HG02981 (cell line): ENCODE measurements at regions not wholly inside any gene's neighbourhood (a gene's known extent, or its start where the extent isn't known, plus 50 kb on each side); places are given as distances from the start of the nearest gene placed in this dataset.
"Not testable (repeated sequence)": the region's sequence is repeated elsewhere in the genome, so short reads cannot be mapped to it uniquely, and the experiment has no call there.

Experiments used
- ATAC-seq: cut with Tn5 transposase; IDR thresholded peaks from one replicate; pipeline ENCODE4 v1.9.1; 2021; ENCODE audit warnings: mild to moderate bottlenecking, moderate library complexity; ENCODE audit not compliant: unreplicated experiment

DNA sequence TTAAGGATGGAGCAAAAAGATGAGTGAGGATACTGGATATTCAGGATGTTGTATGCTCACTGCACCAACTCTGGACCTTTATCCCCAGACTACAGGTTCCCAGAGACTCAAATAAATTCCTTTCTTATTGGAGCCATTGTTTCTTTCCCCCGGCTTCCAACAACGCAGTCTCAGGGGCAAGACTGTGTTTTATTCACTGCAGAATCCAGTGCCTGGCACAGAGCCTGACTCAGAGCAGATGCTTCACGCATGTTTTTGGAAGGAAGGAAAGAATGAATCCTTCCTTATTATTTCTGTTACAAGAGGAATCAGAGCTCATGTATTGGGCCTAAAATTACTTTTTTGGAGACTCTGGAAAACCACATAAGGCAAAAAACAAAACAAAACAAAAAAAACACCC, 96.0 kb upstream of the VGLL4 start:
- ATAC-seq: no peak

DNA sequence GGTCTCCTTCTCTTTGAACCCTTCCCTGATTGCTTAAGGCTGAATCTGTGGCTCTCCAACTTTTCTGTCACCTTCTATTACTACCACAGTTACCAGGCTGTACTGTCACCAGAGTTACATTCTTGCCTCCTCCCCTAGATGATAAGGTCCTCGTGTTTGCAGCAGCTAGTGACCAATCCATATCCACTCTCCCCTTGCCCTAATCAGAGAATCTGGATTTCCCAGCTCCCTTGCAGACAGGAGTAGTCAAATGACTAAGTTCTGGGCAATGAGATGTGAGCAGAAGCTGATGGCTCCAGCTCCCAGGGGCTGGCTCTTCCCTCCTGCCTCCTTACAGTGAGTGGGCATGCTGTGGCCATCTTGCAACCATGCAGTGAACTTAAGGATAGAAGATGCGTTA, 95.4 kb upstream of the VGLL4 start:
- no peak for ATAC-seq

DNA sequence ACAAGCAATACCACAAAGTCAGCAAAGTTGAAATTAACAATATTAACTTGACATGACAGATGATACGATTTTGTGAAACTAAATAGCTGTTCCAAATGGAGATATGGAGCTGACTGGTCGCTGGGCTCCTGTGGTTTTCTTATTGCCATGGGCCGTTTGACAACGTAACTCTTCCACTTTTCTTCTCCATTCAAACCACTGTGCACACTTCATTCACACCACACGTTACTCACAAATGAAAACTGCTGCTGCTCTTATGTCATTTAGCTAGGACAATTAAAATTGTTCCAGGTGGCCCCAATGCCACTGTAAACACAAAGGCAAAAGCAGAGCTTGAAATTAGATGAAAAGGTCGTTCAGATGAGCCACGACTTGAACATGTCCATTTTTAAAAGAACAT, 94.0 kb upstream of the VGLL4 start:
- ATAC-seq: no peak

DNA sequence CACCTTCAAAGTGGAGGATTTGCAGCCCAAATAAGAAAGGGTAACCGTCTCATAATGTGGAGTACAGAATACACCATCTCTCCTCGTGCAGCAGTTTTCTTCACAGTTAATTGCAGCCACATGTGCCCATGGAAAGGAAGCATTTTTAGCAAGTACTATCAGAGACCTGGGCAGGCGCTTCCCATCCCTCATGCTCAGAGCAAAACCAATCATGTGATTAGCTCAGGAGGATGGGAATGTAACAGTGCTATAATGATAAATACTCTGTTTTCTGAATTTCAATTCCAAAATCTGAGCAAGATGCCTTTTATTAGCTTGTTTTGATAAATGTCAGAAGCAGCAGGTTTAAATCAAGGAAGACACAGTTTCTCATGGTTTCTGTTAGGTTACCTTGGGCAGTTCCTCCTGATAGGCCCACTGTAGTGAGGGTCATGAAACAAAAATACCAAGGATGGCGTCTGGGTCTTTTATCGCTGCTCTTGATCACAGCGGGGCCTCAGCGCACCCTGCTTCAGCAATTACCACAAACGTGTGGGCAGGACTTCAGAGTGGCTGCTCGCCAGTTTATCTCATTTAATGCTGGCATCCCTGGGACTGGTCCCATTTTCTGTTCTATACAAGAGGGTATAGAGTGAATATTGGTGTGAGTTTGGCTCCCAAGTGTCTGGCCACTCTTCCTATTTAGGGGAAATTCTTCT, 92.6 kb upstream of the VGLL4 start:
- ATAC-seq: no peak

DNA sequence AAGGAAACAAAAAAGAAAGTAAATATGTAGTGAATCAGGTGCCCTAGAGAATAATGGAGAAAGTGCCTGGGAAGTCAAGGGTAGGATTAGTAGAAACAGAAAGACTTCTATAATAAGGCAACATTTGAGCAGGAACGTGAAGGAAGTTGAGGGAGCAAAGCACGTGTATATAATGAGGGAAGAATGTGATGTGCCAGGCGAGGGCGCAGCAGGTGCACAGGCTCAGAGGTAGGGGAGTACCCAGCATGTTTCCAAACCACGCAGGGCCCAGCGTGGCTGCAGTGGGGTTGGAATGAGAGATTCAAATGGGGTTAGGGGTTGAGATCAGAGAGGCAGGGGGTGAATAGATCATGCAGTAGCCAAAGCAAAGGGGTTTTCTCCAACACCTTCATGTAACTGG, 91.9 kb upstream of the VGLL4 start:
- ATAC-seq: no peak

DNA sequence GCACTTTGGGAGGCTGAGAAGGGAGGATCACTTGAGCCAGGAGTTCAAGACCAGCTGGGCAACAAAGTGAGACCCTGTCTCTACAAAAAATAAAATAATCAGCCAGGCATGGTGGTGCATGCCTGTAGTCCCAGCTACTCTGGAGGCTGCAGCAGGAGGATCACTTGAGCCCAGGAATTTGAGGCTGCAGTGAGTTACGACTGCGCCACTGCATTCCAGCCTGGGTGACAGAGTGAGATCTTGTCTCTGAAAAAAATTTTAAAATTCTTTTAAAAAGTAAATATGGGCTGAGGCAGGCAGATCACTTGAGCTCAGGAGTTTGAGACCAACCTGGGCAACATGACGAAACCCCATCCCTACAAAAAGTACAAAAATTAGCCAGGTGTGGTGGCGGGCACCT, 91.4 kb upstream of the VGLL4 start:
- ATAC-seq: not testable (repeated sequence)

DNA sequence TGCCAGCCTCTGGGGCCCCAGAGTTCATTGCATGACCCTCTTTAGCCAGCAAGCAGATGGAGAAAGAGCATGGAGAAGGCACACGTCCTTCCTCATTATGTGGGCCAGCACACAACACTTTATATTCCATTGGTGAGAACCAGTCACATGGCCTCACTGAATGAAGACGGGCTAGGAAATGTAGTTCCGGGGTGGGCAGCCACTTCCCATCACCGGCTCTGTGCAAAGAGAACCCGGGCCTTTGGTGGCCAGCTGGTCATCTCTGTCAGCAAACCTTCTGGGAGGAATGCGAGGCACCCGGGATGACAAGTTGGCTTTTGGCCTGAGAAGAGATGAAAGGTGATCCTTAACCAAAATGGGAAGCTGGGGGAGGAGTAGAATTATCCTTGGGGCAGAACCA, 90.2 kb upstream of the VGLL4 start:
- no peak for ATAC-seq

DNA sequence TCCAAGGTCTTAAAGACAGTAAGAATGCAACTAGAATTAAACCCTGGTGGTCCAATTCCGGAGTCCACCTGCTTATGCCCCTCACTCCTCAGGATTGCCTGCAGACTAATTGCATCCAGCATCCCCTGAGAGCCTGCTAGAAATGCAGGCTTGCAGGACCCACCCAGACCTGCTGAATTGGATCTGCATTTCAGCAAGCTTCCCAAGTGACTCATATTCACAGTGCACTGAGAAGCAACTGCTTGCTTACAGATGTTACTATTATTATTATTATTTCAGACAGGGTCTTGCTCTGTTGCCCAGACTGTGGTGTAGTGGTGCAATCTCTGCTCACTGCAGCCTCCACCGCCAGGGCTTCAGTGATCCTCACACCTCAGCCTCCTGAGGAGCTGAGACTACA, 83.5 kb upstream of the VGLL4 start:
- no peak for ATAC-seq

DNA sequence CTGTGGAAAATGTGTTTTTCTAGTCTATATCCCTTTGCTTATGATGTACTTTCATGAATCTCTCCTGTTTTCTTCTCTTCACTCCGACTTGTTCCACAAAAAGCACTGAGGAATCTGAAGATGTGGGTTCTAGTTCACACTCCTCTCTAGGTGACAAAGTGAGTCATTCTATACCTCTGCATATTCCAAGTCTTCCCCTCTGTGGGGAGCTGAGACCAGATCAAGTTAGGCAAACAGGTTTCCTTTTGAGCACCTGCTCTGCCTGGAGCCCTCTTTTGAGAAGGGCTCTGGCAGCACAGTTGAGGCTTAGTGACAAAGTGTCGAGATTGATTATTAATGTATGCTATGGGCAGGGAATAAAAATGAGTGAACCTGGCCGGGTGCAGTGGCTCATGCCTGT, 82.4 kb upstream of the VGLL4 start:
- no peak for ATAC-seq

DNA sequence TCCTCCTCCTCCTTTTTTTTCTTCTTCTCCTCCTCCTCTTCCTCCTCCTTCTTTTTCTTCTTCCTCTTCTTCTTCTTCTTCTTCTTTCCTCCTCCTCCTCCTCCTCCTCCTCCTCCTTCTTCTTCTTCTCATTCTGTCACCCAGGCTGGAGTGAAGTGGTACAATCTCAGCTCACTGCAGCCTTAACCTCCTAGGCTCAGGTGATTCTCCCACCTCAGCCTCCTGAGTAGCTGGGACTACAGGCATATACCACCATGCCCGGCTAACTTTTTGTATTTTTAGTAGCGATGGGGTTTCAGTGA, 81.6 kb upstream of the VGLL4 start:
- ATAC-seq: not testable (repeated sequence)

DNA sequence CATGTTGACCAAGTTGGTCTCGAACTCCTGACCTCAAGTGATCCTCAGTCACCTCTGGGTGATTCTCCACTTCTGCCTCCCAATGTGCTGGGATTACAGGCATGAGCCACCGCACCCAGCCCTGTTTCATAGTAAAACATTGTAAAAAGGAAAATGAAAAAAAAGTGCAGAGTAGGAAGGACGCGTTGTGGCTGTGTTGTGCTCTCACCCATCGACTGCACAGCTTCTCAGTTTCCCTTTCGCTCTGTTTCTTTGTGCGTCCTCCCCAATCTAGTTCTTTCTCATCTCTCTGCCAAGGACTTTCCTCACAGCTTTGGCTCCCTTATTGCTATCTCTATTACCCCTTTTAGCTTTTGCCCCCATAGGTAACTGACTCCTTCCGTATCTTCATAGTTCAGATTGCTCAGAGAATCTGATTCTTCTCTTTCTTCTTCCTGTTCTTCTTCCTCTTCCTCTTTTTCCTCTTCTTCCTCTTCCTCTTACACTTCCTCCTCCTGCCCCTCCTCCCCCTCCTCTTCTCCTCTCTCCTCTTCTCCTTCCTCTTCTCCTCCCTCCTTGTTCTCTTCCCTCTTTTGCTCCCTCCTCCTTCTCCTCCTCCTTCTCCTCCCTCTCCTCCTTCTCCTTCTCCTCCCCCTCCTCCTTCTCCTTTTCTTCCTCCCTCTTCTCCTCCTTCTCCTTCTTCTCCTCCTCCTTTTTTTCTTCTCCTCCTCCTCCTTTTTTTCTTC, 81.1 kb upstream of the VGLL4 start:
- ATAC-seq: peak; percentile 62

DNA sequence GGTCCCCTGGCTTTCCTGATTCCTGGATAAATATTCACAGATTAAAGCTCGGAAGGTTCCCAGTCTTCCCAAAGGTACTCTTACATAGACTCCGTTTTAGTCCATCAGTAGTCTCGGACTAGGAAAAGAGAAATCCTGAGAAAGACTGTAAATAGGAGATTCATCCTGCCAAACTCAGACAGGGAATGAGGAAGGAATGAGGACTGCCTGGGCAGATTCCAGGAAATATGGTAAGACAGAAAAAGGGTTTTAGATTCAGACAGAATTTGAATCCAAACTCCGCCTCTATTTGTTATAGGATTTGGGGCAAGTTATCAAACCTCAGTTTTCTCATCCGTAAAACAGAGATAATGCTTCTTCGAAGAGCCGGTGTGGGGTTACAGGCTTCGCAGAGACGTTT, 77.8 kb upstream of the VGLL4 start:
- no peak for ATAC-seq

DNA sequence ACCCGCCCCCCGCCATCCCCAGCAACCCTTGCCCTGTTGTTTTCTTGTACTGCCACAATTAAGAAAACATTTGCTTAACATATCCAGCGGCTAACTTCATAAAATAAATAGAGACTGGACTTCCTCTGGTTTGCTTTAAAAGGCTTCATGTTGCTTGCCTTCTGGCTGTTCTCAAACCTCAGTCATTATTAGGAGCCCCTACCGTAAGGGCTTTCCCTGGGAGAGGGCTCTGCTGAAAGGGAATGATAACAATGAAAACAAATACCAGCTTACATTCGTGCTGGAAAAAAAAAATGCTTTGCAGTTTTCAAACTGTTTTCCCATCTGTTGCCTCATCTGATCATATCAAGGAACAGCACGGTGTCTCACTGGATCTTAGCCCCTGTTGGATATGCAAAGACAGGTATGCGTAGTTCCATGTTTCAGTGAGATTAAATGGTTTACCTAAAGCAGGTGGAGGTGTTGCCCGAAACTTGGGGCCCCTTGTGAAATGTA, 77.2 kb upstream of the VGLL4 start:
- ATAC-seq: no peak

DNA sequence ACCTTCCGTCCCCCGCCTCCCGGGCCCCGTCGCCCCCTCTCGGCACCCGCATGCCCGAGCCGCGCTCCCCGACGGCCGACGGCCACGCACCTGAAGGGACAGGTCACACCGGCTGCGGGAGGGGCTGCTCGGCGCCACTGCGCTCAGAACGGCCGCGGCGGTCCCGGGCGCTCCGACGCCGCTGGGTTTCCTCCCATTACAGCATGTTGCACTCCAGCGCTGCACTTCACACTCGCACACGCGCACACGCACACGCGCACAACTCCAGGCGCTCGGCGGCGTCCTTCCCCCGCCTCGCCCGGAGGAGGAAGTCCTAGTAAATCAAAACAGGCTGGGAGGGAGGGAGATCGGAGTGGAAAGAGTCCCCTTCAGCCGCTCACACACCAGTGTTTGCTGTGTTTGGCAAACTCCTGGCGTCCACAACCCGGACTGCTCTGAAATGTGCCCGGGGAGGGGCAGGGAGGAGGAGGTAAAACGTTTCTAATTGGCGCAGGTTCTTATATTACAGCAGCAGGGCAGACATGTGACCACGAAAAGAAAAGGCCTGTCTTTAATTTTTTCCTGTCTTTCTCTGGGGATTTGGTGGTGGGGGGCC, 76.7 kb upstream of the VGLL4 start:
- ATAC-seq: no peak

DNA sequence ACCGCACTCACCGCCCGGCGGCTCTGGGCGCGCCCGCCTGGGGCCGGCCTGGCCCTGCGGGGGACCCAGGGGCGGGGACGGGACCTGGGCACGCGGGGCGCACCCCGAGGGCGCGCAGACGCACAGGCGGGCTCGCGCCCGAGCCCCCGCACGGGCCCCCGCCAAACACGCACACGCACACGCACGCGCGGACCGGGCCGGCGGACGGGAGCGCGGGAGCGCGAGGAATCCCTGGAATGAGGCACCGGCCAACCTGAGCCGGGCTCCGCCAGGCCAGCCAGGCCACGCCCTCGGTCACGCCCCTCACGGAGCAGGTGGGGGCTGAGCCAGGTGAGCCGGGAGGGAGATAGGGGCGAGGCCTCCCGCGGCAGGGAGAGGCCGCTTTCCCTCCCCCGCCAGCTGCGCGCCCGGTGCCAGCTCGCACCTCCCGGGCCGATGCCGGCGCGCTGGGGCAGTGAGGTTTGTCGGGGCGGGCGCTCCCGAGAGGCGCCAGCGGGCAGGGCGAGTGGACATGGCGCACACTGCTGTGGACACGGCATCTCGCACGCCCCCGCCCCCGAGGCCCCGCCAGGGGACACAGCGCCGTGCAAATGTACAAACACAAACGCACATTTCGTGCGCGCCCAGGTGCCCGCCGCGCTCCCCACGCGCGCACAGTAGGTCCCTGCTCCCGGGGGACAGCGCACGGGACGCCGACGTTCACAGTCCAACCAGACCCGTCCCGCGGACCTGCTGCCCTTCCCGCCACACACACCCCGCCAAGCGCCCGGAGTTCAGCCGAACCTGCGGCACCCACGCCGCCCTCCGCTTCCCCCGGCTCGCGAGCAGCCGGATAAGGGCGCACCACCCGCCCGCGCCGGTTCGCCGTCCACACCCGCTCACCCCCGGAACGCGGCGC, 75.9 kb upstream of the VGLL4 start:
- peak; percentile 54 for ATAC-seq

DNA sequence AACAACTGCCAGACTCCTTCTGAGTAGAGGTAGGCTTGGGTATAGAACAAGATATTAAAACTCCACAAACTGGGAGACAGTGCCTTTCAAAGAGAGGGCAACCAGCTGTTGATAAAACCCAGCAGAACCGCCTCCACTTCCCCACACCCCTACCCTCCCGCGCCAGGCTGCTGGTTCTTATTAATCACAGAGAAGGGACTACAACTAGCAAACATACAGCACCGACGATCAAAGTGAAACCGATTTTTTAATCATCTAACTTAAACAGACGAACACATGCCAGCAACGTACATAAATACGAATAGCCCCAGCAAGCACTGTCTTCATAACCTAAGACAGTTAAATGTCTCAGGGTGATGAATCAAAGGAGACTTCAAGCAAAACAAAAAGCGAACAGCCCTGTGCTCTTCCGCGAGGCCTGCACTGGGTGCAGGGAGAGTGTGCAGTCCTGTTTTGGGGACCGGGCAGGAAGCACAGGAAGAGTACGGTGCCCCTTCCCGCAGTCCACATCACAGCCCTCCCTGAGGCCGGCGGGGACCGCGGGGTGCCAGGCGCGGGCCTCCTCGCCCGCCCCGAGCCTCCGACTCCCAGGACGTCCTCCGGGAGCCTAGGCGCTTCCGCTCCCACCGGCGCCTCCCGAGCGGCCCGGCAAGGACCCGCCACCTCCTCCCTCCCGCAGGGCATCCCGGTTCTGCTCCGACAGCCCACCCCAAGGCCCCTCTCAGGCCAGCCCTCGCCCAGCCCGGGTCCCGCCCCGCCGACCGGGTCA, 75.1 kb upstream of the VGLL4 start:
- peak; percentile 26 for ATAC-seq

DNA sequence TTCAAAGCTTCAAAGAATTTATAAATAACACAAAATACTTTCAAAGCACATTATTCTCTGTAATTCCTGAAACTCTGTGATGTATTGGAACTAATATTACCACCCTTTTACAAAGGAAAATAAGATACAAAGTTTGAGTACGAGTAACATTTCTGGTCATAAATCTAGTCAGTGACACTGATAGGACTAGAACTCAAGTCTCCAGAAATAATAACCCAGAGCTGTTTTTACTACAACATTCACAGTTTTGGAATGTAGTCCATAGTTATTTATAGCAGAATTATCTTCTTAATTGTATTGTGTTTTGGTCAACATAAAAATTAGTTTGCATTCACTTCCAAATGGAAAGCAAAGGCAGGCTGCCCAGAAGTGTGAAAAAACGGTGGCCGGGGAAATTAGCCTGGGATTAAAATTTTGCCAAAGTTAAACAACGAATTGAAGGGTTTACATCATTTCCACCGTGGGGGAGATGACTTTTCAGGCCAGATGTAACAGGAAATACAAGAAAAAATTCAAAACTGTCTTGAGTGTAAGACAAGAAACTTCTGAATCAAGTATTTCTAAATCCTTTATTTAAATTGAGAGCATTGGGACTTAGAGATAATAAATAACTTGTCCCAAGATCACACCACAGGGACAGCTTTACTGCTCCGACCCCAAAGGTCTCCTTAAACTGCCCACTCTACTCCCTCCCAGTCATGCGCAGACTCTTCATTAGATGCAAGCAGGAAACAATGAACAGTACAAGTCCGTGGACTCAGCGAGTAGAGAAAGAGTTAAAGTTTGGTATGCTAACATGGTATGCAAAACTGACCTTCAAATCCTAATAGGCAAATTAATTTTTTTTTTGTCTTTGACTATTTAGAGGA, 74.3 kb upstream of the VGLL4 start:
- ATAC-seq: peak; percentile 24

DNA sequence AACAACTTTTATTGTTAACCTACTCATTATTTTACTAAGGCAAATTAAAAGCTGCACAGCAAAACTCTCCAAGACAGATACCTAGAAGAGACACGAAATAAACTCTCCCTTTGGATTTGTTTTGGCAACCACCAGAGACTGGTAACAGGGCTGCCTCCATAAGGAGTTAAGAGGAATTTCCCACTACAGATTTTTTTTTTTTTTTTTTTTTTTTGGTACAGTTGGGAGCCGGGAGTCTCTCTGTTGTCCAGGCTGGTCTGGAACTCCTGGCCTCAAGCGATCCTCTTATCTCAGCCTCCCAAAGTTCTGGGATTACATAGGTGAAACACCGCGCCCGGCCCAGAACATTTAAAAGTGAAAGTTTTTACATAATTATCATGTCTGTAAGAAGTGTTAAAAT, 73.6 kb upstream of the VGLL4 start:
- no peak for ATAC-seq

DNA sequence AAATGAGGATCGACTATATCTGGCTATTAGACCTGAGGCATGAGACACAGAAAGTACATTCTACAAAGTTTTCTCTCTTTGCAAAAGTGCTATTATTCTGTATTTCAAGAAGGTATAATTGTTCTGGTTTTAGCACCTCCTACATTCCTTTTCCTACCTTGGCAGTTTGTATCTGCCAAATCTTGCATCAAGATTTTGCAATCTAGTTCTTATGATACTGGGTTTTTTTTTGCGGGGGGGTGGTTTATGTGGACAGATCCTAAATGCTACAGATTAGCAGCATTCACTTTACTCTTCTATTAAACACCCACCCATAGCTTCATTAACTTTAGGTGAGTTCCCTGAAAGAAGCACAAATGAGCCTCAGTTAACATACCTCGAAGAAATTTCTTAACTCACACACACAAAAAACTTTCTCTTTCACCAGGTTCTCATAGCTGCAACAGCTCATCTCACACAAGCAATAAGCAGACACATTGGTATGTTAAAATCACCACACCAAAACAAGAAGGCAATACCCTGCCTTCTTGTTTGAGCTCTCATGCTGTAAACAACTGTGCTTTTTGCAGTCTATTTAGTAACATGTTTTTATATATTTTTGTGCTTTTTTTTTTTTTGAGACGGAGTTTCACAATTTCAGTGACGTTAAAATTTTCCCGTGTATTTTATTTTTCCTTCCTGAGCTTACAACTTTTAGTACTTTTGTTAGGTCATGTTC, 73.0 kb upstream of the VGLL4 start:
- no peak for ATAC-seq
